CD4-positive, CD25-positive, alpha-beta regulatory T cell (primary cell): ENCODE measurements at regions not wholly inside any gene's neighbourhood (a gene's known extent, or its start where the extent isn't known, plus 50 kb on each side); places are given as distances from the start of the nearest gene placed in this dataset.

ENCODE experiments used
- ATAC-seq, 2 donors: fragments of 150-1000 bp; cut with Tn5 transposase; one replicate each; pipeline ENCODE4 v1.10.0; 2021; ENCODE audit warnings: low read depth in 2 of 2, moderate number of reproducible peaks in 2 of 2, moderate library complexity in 1 of 2
- DNase-seq, 3 donors: peaks; one replicate each; pipeline versions ENCODE4 v3.0.0 to v3.0.0-alpha.2; 2012 to 2022; ENCODE audit warnings: mixed read lengths in 1 of 3
- H3K27ac ChIP-seq: one replicate; pipeline ENCODE4 v1.7.0; 2013; ENCODE audit warnings: mild to moderate bottlenecking, low read length; ENCODE audit not compliant: insufficient read depth, poor library complexity, severe bottlenecking
- H3K27me3 ChIP-seq: one replicate; pipeline ENCODE4 v1.7.0; 2013; ENCODE audit warnings: low read length; ENCODE audit not compliant: control insufficient read depth, insufficient read depth
- H3K36me3 ChIP-seq: one replicate; pipeline ENCODE4 v1.7.0; 2013; ENCODE audit warnings: mild to moderate bottlenecking, low read length, moderate library complexity; ENCODE audit not compliant: control insufficient read depth, insufficient read depth
- H3K4me1 ChIP-seq: 2 replicates; pipeline ENCODE4 v1.7.0; 2013; ENCODE audit warnings: mild to moderate bottlenecking, low read length; ENCODE audit not compliant: insufficient read depth, control insufficient read depth, poor library complexity, severe bottlenecking
- H3K4me3 ChIP-seq: one replicate; pipeline ENCODE4 v1.7.0; 2013; ENCODE audit warnings: low read depth, mild to moderate bottlenecking, low read length, moderate library complexity
- H3K9me3 ChIP-seq, 2 experiments: 1 replicate in 1 of 2; 2 replicates in 1 of 2; pipeline ENCODE4 v1.7.0; 2013; ENCODE audit warnings: low read length in 2 of 2, mild to moderate bottlenecking in 1 of 2, moderate library complexity in 1 of 2; ENCODE audit not compliant: control insufficient read depth in 2 of 2
- H3K27ac Mint-ChIP-seq, 3 donors: one replicate each; pipeline ENCODE4 v1.8.0; 2020 to 2022; ENCODE audit warnings: mild to moderate bottlenecking in 3 of 3, mixed read lengths in 3 of 3, moderate library complexity in 2 of 3
- H3K27me3 Mint-ChIP-seq: one replicate; pipeline ENCODE4 v1.8.0; 2022; ENCODE audit warnings: mild to moderate bottlenecking, mixed read lengths
- H3K36me3 Mint-ChIP-seq: one replicate; pipeline ENCODE4 v1.8.0; 2020; ENCODE audit warnings: mixed read lengths
- H3K4me1 Mint-ChIP-seq, 4 donors: one replicate each; pipeline ENCODE4 v1.8.0; 2020 to 2022; ENCODE audit warnings: mixed read lengths in 4 of 4, mild to moderate bottlenecking in 1 of 4
- H3K4me3 Mint-ChIP-seq, 4 donors: one replicate each; pipeline ENCODE4 v1.8.0; 2020 to 2022; ENCODE audit warnings: mild to moderate bottlenecking in 4 of 4, mixed read lengths in 4 of 4, moderate library complexity in 3 of 4
- H3K9me3 Mint-ChIP-seq, 7 donors: one replicate each; pipeline ENCODE4 v1.8.0; 2020 to 2022; ENCODE audit warnings: mixed read lengths in 7 of 7, mild to moderate bottlenecking in 3 of 7, moderate library complexity in 2 of 7

GRCh38 chrX:21056622-21057021 lies 317.6 kb upstream of the CNKSR2 start:
- no peaks in the 10 kb centered on the region for H3K36me3 Mint-ChIP-seq
- ATAC-seq = no peak
- Histone ChIP-seq H3K9me3 (peaks cover 7 to 13% of the 10 kb centered on the region in 2 experiments), H3K27ac (no peak overlapping the region), H3K4me1 (no peaks in the 10 kb centered on the region), H3K36me3 (no peaks in the 10 kb centered on the region), H3K27me3 (no peaks in the 10 kb centered on the region), H3K4me3 (no peak overlapping the region)
- H3K4me1 Mint-ChIP-seq = no peaks in the 10 kb centered on the region
- H3K9me3 Mint-ChIP-seq = peaks cover 0 to 8% (median 0%) of the 10 kb centered on the region in 7 donors
- no peaks in the 10 kb centered on the region for H3K27me3 Mint-ChIP-seq
- DNase-seq = no peak
- H3K4me3 Mint-ChIP-seq = no peak overlapping the region
- H3K27ac Mint-ChIP-seq = no peak overlapping the region

GRCh38 chrX:21047034-21047455 lies 327.2 kb upstream of the CNKSR2 start:
- no peaks in the 10 kb centered on the region for H3K4me1 ChIP-seq
- Mint-ChIP-seq H3K9me3 (peaks cover 0 to 2% (median 0%) of the 10 kb centered on the region in 7 donors), H3K36me3 (no peaks in the 10 kb centered on the region), H3K4me3 (no peak overlapping the region), H3K27ac (no peak overlapping the region), H3K4me1 (no peaks in the 10 kb centered on the region), H3K27me3 (no peaks in the 10 kb centered on the region)
- no peak overlapping the region for H3K27ac ChIP-seq
- no peak for ATAC-seq
- no peak overlapping the region for H3K4me3 ChIP-seq
- no peaks in the 10 kb centered on the region for H3K27me3 ChIP-seq
- no peak for DNase-seq
- no peaks in the 10 kb centered on the region for H3K9me3 ChIP-seq
- no peaks in the 10 kb centered on the region for H3K36me3 ChIP-seq

DNA sequence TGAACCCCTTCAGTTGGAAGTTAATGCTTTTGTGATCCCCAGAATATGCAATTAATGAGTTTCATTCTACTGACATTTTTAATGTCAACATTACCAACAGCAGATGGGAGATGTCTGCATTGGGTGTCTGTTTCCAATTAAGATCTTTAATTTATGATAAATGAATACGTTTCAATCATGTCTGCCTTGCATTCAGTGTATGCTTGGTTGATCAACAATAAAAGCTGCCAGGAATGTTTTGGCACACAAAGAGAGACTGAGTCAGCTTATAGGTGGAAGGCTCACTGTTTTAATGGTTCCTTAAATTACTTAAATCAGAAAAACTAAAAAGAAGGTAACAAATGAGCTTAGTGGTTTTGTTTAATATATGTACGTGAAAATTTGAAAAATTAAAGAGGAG lies 359.9 kb upstream of the CNKSR2 start:
- no peak for DNase-seq
- H3K4me3 ChIP-seq = no peak overlapping the region
- no peaks in the 10 kb centered on the region for H3K36me3 ChIP-seq
- Mint-ChIP-seq H3K4me3 (no peak overlapping the region), H3K4me1 (no peaks in the 10 kb centered on the region), H3K27ac (no peak overlapping the region), H3K9me3 (peaks cover 0 to 7% (median 0%) of the 10 kb centered on the region in 7 donors), H3K27me3 (no peaks in the 10 kb centered on the region), H3K36me3 (no peaks in the 10 kb centered on the region)
- H3K27ac ChIP-seq = no peak overlapping the region
- H3K27me3 ChIP-seq = no peaks in the 10 kb centered on the region
- ATAC-seq = no peak
- no peaks in the 10 kb centered on the region for H3K4me1 ChIP-seq
- no peaks in the 10 kb centered on the region for H3K9me3 ChIP-seq

- Mint-ChIP-seq H3K4me1 (no peaks in the 10 kb centered on the region), H3K4me3 (no peak overlapping the region), H3K9me3 (peaks cover 0 to 3% (median 0%) of the 10 kb centered on the region in 7 donors), H3K27me3 (no peaks in the 10 kb centered on the region), H3K36me3 (no peaks in the 10 kb centered on the region), H3K27ac (no peak overlapping the region)
- no peaks in the 10 kb centered on the region for H3K36me3 ChIP-seq
- DNase-seq = no peak
- no peak overlapping the region for H3K4me3 ChIP-seq
- H3K9me3 ChIP-seq = no peaks in the 10 kb centered on the region
- H3K27me3 ChIP-seq = no peaks in the 10 kb centered on the region
- no peaks in the 10 kb centered on the region for H3K4me1 ChIP-seq
- ATAC-seq = no peak
- no peak overlapping the region for H3K27ac ChIP-seq
Observed at GRCh38 chrX:21004835-21005234, 369.4 kb upstream of the CNKSR2 start.

DNA sequence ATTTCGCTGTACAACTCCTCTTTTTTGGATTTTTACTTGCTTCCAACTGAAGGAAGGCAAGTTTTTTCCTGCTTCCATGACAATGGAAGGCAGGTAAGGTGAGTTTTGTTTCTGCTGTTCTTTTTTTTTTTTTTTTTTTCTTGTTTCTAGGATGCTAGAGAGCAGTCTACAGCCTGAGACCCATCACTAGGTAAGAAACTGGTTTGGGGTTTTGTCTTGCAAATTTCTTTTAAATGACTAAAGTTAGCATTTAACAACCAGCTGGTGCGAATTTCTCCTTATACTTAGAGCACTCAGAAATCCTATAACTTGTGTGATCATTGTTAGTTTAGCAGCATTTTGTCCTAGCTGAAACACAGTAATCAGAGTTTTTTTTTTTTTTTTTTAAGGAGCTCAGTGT lies 378.4 kb upstream of the CNKSR2 start:
- no peak for DNase-seq
- Histone ChIP-seq H3K4me1 (no peaks in the 10 kb centered on the region), H3K27ac (no peak overlapping the region), H3K9me3 (no peaks in the 10 kb centered on the region), H3K36me3 (no peaks in the 10 kb centered on the region), H3K27me3 (no peaks in the 10 kb centered on the region), H3K4me3 (no peak overlapping the region)
- H3K4me3 Mint-ChIP-seq = no peak overlapping the region
- H3K27ac Mint-ChIP-seq = no peak overlapping the region
- H3K36me3 Mint-ChIP-seq = no peaks in the 10 kb centered on the region
- no peaks in the 10 kb centered on the region for H3K4me1 Mint-ChIP-seq
- ATAC-seq = no peak
- H3K9me3 Mint-ChIP-seq = no peaks in the 10 kb centered on the region
- H3K27me3 Mint-ChIP-seq = no peaks in the 10 kb centered on the region

- Mint-ChIP-seq H3K9me3 (peaks cover 0 to 2% (median 0%) of the 10 kb centered on the region in 7 donors), H3K27ac (no peak overlapping the region), H3K4me1 (no peaks in the 10 kb centered on the region), H3K27me3 (no peaks in the 10 kb centered on the region), H3K36me3 (no peaks in the 10 kb centered on the region), H3K4me3 (no peak overlapping the region)
- DNase-seq (no peak), ATAC-seq (no peak)
- no peaks in the 10 kb centered on the region for H3K27me3 ChIP-seq
- H3K36me3 ChIP-seq = no peaks in the 10 kb centered on the region
- H3K27ac ChIP-seq = no peak overlapping the region
- no peak overlapping the region for H3K4me3 ChIP-seq
- no peaks in the 10 kb centered on the region for H3K9me3 ChIP-seq
- no peaks in the 10 kb centered on the region for H3K4me1 ChIP-seq
Observed at GRCh38 chrX:20989361-20989760, 384.9 kb upstream of the CNKSR2 start.

DNA sequence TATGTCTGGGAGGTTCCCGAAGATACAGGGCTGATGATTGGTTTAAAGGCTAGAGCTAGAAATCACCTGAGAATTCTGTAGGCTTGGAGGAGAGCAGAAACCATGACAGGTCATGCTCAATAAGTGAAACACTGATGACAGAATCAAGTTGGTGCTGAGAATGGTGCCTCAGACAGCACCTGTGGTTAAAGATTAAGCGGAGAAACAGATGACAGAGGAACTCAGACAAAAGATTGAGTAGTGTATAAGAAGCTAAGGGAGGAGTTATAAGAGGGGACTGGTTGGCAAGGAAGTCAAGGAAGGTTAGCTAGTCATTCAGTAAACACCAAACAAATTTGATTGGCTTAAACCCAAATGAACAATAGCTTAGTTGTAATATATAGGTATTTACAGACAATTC lies 385.4 kb upstream of the CNKSR2 start:
- H3K36me3 ChIP-seq = no peaks in the 10 kb centered on the region
- Mint-ChIP-seq H3K4me3 (no peak overlapping the region), H3K27ac (no peak overlapping the region), H3K4me1 (no peaks in the 10 kb centered on the region), H3K36me3 (no peaks in the 10 kb centered on the region), H3K27me3 (no peaks in the 10 kb centered on the region), H3K9me3 (peaks cover 0 to 2% (median 0%) of the 10 kb centered on the region in 7 donors)
- no peak overlapping the region for H3K4me3 ChIP-seq
- no peak for DNase-seq
- H3K4me1 ChIP-seq = no peaks in the 10 kb centered on the region
- ATAC-seq = no peak
- H3K27ac ChIP-seq = no peak overlapping the region
- no peaks in the 10 kb centered on the region for H3K9me3 ChIP-seq
- no peaks in the 10 kb centered on the region for H3K27me3 ChIP-seq

- Mint-ChIP-seq H3K4me1 (no peaks in the 10 kb centered on the region), H3K36me3 (no peaks in the 10 kb centered on the region), H3K27ac (no peak overlapping the region), H3K9me3 (peaks cover 0 to 2% (median 0%) of the 10 kb centered on the region in 7 donors), H3K27me3 (no peaks in the 10 kb centered on the region), H3K4me3 (no peak overlapping the region)
- H3K36me3 ChIP-seq = no peaks in the 10 kb centered on the region
- H3K4me3 ChIP-seq = no peak overlapping the region
- ATAC-seq (no peak), DNase-seq (no peak)
- no peaks in the 10 kb centered on the region for H3K9me3 ChIP-seq
- no peaks in the 10 kb centered on the region for H3K4me1 ChIP-seq
- no peak overlapping the region for H3K27ac ChIP-seq
- no peaks in the 10 kb centered on the region for H3K27me3 ChIP-seq
Observed at GRCh38 chrX:20988118-20988517, 386.1 kb upstream of the CNKSR2 start.
